CD4-positive, alpha-beta T cell (primary cell): ENCODE measurements at regions not wholly inside any gene's neighbourhood (a gene's known extent, or its start where the extent isn't known, plus 50 kb on each side); places are given as distances from the start of the nearest gene placed in this dataset.

Experiments used
- ATAC-seq: fragments of 200-7000 bp; cut with Tn5 transposase; one replicate; pipeline ENCODE4 v1.10.0; 2022; ENCODE audit warnings: mild to moderate bottlenecking; ENCODE audit not compliant: poor library complexity
- CTCF ChIA-PET: fragments of 350-600 bp; sonication (Branson Sonifier 250); formaldehyde crosslinking; loops from one replicate; lab custom pipeline; 2021; ENCODE audit warnings: antibody characterized with exemption, inconsistent platforms; lab: Charles Lee
- POLR2A ChIA-PET: fragments of 350-600 bp; sonication (Branson Sonifier 250); formaldehyde crosslinking; loops from one replicate; lab custom pipeline; 2021; ENCODE audit warnings: antibody characterized with exemption, inconsistent platforms; lab: Charles Lee
- DNase-seq, 14 experiments: peaks; one replicate each; pipeline ENCODE4 v3.0.0-alpha.2; 2013 to 2020; ENCODE audit warnings: mixed read lengths in 2 of 14
- H3K27ac ChIP-seq, 2 donors: one replicate each; pipeline versions ENCODE4 v1.5.1 to v1.7.0; 2013; ENCODE audit warnings: low read length in 2 of 2, low read depth in 1 of 2, mild to moderate bottlenecking in 1 of 2
- H3K27me3 ChIP-seq, 2 experiments: 1 replicate in 1 of 2; 2 replicates in 1 of 2; pipeline versions ENCODE4 v1.6.1 to v1.7.0; 2013; ENCODE audit warnings: low read length in 2 of 2, control low read depth in 1 of 2, mild to moderate bottlenecking in 1 of 2, moderate library complexity in 1 of 2; ENCODE audit not compliant: insufficient read depth in 2 of 2, control insufficient read depth in 1 of 2
- H3K36me3 ChIP-seq: one replicate; pipeline ENCODE4 v1.6.1; 2013; ENCODE audit warnings: low read length, control low read depth; ENCODE audit not compliant: insufficient read depth
- H3K4me1 ChIP-seq: one replicate; pipeline ENCODE4 v1.6.1; 2013; ENCODE audit warnings: low read length, control low read depth; ENCODE audit not compliant: insufficient read depth
- H3K4me3 ChIP-seq: one replicate; pipeline ENCODE4 v1.5.1; 2013; ENCODE audit warnings: mild to moderate bottlenecking, low read length, moderate library complexity
- H3K9me3 ChIP-seq, 2 experiments: 1 replicate in 1 of 2; 2 replicates in 1 of 2; pipeline versions ENCODE4 v1.6.1 to v1.7.0; 2013; ENCODE audit warnings: low read length in 2 of 2, mild to moderate bottlenecking in 2 of 2, control low read depth in 1 of 2, moderate library complexity in 1 of 2; ENCODE audit not compliant: control insufficient read depth in 1 of 2, insufficient read depth in 1 of 2
- H3K27ac Mint-ChIP-seq: one replicate; pipeline ENCODE4 v1.8.0; 2020; ENCODE audit warnings: mixed read lengths
- H3K27me3 Mint-ChIP-seq: one replicate; pipeline ENCODE4 v1.8.0; 2021; ENCODE audit warnings: mixed read lengths
- H3K36me3 Mint-ChIP-seq: one replicate; pipeline ENCODE4 v1.8.0; 2021; ENCODE audit warnings: low read depth, mixed read lengths
- H3K4me1 Mint-ChIP-seq: one replicate; pipeline ENCODE4 v1.8.0; 2021; ENCODE audit warnings: low read depth, mixed read lengths
- H3K4me3 Mint-ChIP-seq: one replicate; pipeline ENCODE4 v1.8.0; 2020; ENCODE audit warnings: mild to moderate bottlenecking, mixed read lengths
- H3K9me3 Mint-ChIP-seq: one replicate; pipeline ENCODE4 v1.8.0; 2020; ENCODE audit warnings: mixed read lengths
- CTCF ChIP-seq: fragments of 200-600 bp; IDR thresholded peaks from one replicate; pipeline ENCODE4 v1.8.0; 2022; ENCODE audit warnings: antibody characterized with exemption, mild to moderate bottlenecking
- intact Hi-C, 2 experiments: fragments of 100-400 bp; cut with DNase I in 1 of 2; cut with micrococcal nuclease in 1 of 2; formaldehyde crosslinking; loops; one replicate each; pipeline versions ENCODE4 v1.15.1 to v1.9.0; 2023 to 2025; cut with DNase I, micrococcal nuclease

- ChIA-PET POLR2A (no interaction called here), CTCF (no interaction called here)
- intact Hi-C loops: no loop called here
- no peak overlapping the region for H3K4me3 ChIP-seq
- H3K27ac Mint-ChIP-seq: no peak overlapping the region
- H3K9me3 ChIP-seq: peaks cover 0 to 16% of the 10 kb centered on the region in 2 experiments
- H3K4me1 ChIP-seq: no peaks in the 10 kb centered on the region
- H3K9me3 Mint-ChIP-seq: peaks cover 14% of the 10 kb centered on the region
- H3K4me1 Mint-ChIP-seq: no peaks in the 10 kb centered on the region
- DNase-seq: no peak
- H3K4me3 Mint-ChIP-seq: no peak overlapping the region
- peaks cover 13% of the 10 kb centered on the region for H3K27me3 Mint-ChIP-seq
- no peaks in the 10 kb centered on the region for H3K36me3 Mint-ChIP-seq
- no peak for ATAC-seq
- H3K36me3 ChIP-seq: no peaks in the 10 kb centered on the region
- no peak overlapping the region for H3K27ac ChIP-seq
- H3K27me3 ChIP-seq: peaks cover 0 to 8% of the 10 kb centered on the region in 2 experiments
- TF ChIP-seq CTCF: no peak
These were observed 753.7 kb upstream of the SORCS1 start for GRCh38 chr10:107918171-107918570.

GRCh38 chr10:107915215-107915610 is 750.7 kb upstream of the SORCS1 start:
- Mint-ChIP-seq H3K9me3 (peaks cover 17% of the 10 kb centered on the region), H3K4me3 (no peak overlapping the region), H3K4me1 (no peaks in the 10 kb centered on the region), H3K27me3 (peaks cover 15% of the 10 kb centered on the region), H3K36me3 (no peaks in the 10 kb centered on the region), H3K27ac (no peak overlapping the region)
- DNase-seq (no peak), ATAC-seq (no peak)
- intact Hi-C loops: loop anchor here in 1 of 2 experiments (2.0 kb wide), 1 partner anchor 56 kb away; no protein-coding TSS in a partner anchor
- H3K4me1 ChIP-seq: no peaks in the 10 kb centered on the region
- H3K27me3 ChIP-seq: peaks cover 0 to 8% of the 10 kb centered on the region in 2 experiments
- no peak for TF ChIP-seq CTCF
- ChIA-PET POLR2A (no interaction called here), CTCF (no interaction called here)
- no peak overlapping the region for H3K27ac ChIP-seq
- H3K4me3 ChIP-seq: no peak overlapping the region
- peaks cover 0 to 11% of the 10 kb centered on the region in 2 experiments for H3K9me3 ChIP-seq
- H3K36me3 ChIP-seq: no peaks in the 10 kb centered on the region

- CTCF ChIA-PET: no interaction called here
- peaks cover 0 to 8% of the 10 kb centered on the region in 2 experiments for H3K27me3 ChIP-seq
- Mint-ChIP-seq H3K4me3 (no peak overlapping the region), H3K4me1 (no peaks in the 10 kb centered on the region), H3K9me3 (peaks cover 17% of the 10 kb centered on the region), H3K36me3 (no peaks in the 10 kb centered on the region), H3K27me3 (peaks cover 15% of the 10 kb centered on the region), H3K27ac (no peak overlapping the region)
- no peak for TF ChIP-seq CTCF
- no peak overlapping the region for H3K4me3 ChIP-seq
- peaks cover 0 to 11% of the 10 kb centered on the region in 2 experiments for H3K9me3 ChIP-seq
- ATAC-seq: no peak
- POLR2A ChIA-PET: no interaction called here
- intact Hi-C loops: loop anchor here in 1 of 2 experiments (2.0 kb wide), 1 partner anchor 56 kb away; no protein-coding TSS in a partner anchor
- H3K27ac ChIP-seq: no peak overlapping the region
- no peak for DNase-seq
- H3K4me1 ChIP-seq: no peaks in the 10 kb centered on the region
- H3K36me3 ChIP-seq: no peaks in the 10 kb centered on the region
These were observed 750.1 kb upstream of the SORCS1 start for GRCh38 chr10:107914450-107915214.
